HG03095 (cell line): ENCODE measurements at regions not wholly inside any gene's neighbourhood (a gene's known extent, or its start where the extent isn't known, plus 50 kb on each side); places are given as distances from the start of the nearest gene placed in this dataset.

Source experiments
- ATAC-seq: cut with Tn5 transposase; IDR thresholded peaks from one replicate; pipeline ENCODE4 v1.9.1; 2021; ENCODE audit warnings: moderate library complexity; ENCODE audit not compliant: unreplicated experiment

- no peak for ATAC-seq
Measured at GRCh38 chr13:47005756-47006414, 109.0 kb upstream of the HTR2A start.

GRCh38 chr13:47004540-47004939 is 107.7 kb upstream of the HTR2A start:
- no peak for ATAC-seq

GRCh38 chr13:47004027-47004426 is 107.2 kb upstream of the HTR2A start:
- no peak for ATAC-seq

- ATAC-seq: no peak
Measured at GRCh38 chr13:47000165-47000564, 103.3 kb upstream of the HTR2A start.

GRCh38 chr13:46996316-46997030 is 99.6 kb upstream of the HTR2A start:
- ATAC-seq: peak; percentile 25

GRCh38 chr13:46995874-46996273 is 99.0 kb upstream of the HTR2A start:
- ATAC-seq: peak; percentile 90

- no peak for ATAC-seq
Measured at GRCh38 chr13:46994492-46994891, 97.6 kb upstream of the HTR2A start.

GRCh38 chr13:46992383-46992952 is 95.6 kb upstream of the HTR2A start:
- no peak for ATAC-seq

GRCh38 chr13:46983881-46984280 is 87.0 kb upstream of the HTR2A start:
- peak; percentile 77 for ATAC-seq

GRCh38 chr13:46982856-46983582 is 86.2 kb upstream of the HTR2A start:
- peak; percentile 87 for ATAC-seq

GRCh38 chr13:46975173-46975572 is 78.3 kb upstream of the HTR2A start:
- no peak for ATAC-seq

- no peak for ATAC-seq
Measured at GRCh38 chr13:46968450-46968849, 71.6 kb upstream of the HTR2A start.

GRCh38 chr13:46964789-46965527 is 68.1 kb upstream of the HTR2A start:
- no peak for ATAC-seq

- ATAC-seq: no peak
Measured at GRCh38 chr13:46963904-46964303, 67.1 kb upstream of the HTR2A start.

- ATAC-seq: no peak
Measured at GRCh38 chr13:46962281-46962941, 65.6 kb upstream of the HTR2A start.

- ATAC-seq: peak; percentile 100
Measured at GRCh38 chr13:46961719-46962118, 64.9 kb upstream of the HTR2A start.

- no peak for ATAC-seq
Measured at GRCh38 chr13:46953941-46954340, 57.1 kb upstream of the HTR2A start.

GRCh38 chr13:46953331-46953730 is 56.5 kb upstream of the HTR2A start:
- ATAC-seq: peak; percentile 78

- ATAC-seq: no peak
Measured at GRCh38 chr13:46951516-46951915, 54.7 kb upstream of the HTR2A start.

GRCh38 chr13:46949211-46949610 is 52.4 kb upstream of the HTR2A start:
- no peak for ATAC-seq
